HG03342 (cell line): ENCODE measurements at regions not wholly inside any gene's neighbourhood (a gene's known extent, or its start where the extent isn't known, plus 50 kb on each side); places are given as distances from the start of the nearest gene placed in this dataset.
"Not testable (repeated sequence)": the region's sequence is repeated elsewhere in the genome, so short reads cannot be mapped to it uniquely, and the experiment has no call there.

Experiments
- ATAC-seq: cut with Tn5 transposase; IDR thresholded peaks from one replicate; pipeline ENCODE4 v1.9.1; 2021; ENCODE audit warnings: mild to moderate bottlenecking, moderate library complexity; ENCODE audit not compliant: unreplicated experiment

DNA sequence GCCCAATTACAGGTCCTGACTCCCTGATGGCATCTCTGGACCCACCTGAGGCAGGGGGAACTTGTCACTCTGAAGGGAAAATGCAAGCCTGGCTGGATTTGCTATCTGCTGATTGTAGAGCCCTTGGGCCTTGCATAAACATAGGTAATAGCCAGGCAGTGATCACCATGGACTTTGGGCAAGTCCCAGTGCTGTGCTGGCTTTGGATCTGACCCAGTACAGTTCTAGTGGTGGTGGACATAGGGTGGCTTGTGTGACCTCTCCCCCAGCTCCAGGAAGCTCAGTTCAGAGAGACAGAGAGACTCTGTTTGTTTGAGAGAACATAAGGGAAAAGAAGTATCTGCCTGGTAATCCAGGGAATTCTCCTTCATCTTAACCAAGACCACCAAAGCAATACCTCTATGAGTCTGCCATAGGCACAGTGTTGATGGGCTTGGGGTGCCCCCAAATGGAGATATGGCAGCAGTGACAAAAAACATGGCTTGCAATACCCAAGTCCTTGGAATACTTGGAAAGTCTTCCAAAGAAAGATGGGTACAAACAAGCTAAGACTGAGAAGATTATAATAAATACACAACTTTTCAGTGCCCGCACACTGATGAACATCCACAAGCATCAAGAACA is 348.5 kb downstream of the PYDC2 start:
- ATAC-seq = no peak

DNA sequence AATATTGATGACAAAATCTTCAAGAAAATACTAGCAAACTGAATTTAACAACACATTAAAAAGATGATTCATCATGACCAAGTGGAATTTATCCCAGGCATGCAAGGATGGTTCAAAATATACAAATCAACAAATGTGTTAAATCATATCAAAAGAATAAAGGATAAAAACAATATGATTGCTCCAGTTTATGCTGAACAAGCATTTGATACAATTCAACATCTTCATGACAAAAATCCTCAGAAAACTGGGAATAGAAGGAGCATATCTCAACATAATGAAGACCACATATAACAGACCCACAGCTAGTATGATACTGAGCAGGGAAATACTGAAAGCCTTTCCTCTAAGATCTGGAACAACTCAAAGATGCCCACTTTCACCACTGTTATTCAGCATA is 352.3 kb downstream of the PYDC2 start:
- ATAC-seq = no peak

DNA sequence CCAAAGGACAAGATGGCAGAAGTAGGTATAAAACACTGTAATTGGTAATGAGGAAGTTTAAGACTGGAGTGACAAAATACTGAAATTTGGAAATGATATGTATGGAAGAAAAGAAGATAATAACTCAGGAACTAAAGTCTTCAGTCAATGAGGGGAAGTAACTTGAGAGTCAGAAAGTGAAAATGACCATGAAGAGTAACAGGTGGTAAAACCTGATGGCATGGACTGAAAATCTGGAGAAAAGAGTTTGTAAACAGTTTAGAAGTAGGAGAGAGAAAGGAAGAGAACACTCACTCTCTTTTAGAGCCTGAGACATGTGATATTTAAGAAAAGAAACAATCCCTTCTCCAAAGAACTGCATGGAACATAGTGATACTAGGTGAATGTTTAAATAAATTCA is 387.9 kb downstream of the PYDC2 start:
- ATAC-seq = no peak

DNA sequence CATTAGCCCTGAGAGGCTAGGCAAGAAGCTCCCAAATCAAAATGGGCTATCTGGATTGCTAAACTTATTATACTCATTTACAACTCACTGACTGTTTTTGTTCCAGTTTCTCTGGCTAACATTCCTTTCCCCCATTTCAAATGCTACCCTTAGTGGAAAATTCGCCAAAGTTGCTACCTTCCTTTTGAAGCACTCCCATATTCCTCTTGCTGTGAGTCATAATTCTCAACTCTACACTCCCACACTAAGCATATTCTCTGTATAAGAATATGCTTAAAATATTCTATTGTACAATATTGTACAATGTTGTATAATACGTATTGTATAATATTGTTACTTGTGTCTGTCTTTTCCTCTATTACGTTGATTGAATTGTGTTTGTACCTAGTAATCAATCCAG is 398.6 kb downstream of the PYDC2 start:
- ATAC-seq = no peak

DNA sequence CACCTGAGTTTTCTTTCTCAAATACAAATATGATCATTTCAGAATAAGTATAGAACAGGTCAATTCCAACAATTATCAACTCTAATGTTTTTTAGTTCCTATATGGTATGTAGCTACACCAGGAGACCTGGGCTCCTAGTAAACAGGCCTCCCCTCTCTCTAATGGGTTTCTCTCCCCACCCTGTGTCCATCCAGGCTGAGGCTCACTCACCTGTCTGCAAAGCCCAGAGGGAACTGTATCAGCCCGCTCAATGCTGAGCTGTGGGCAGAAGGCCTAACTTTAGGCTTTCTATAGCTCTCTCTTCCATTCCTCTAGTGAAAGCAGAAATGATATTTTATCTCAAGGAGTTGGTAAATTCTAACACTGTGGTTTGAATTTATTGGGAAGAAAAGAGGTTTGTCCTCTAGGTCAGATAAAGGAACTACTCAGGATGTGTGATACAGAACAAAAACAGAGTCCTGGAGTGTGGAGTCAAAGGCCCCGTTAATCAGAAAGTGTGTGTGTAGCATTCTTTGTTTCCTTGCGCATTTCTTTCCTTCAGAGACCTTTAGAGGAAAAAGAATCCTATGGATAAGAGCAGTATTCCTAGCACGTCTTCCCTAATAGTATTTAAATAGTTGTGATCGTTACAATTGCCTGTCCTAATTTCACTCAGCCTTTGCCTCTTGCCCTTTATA is 408.9 kb downstream of the PYDC2 start:
- ATAC-seq = no peak

DNA sequence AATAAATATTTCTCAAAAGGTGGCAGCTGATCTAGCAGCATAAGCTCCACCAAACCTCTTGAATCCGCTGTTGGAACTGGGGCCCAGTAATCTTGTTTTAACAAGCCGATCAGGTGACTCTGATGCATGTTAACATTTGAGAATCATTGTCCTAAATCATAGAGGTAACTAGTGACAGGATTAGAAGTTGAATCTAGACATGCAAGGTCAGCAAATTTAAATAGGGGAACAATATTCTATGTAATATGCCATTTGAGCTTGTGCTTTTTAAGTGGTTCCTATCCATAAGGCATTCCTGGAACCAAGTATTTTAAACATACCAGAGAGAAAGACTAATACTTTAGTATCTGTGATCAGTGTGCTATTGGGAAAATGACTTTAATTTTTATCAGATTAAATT is 412.8 kb downstream of the PYDC2 start:
- ATAC-seq = no peak

DNA sequence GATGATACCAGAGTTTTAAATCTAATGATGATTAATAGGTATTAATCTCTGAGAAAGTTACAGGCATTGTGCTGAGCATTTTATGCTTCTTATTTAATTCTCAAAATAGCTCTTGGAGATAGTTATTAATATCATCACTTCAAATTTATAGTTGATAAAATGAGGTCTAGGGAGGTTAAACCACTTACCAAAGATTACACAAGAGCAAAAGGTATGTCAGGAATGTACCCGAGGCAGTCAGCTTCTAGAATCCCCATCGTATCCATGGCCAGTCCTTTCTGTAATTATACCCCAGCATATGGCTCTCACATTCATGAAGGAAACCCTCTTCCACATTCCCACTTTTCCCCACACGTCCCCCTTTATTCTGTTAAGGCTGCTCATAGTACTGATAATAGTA is 421.3 kb downstream of the PYDC2 start:
- ATAC-seq = no peak

DNA sequence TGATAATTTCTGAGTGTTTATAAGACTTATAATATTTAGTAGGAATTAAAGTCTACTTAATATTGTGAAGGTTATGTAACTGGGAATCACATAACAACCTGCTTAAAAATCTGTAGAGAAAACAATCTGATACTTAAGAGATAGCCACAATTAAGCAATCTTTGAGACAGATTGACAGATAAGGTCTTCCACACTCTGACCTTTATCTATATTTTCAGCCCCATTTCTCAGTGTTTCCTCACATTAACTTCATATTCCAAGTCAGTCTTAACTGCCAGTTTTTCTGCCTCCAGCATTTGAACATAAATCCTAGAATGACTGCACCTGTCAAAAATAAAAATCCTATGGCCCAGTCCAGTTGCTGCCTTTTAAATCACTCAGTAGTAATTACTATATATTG is 423.2 kb downstream of the PYDC2 start:
- ATAC-seq = no peak

DNA sequence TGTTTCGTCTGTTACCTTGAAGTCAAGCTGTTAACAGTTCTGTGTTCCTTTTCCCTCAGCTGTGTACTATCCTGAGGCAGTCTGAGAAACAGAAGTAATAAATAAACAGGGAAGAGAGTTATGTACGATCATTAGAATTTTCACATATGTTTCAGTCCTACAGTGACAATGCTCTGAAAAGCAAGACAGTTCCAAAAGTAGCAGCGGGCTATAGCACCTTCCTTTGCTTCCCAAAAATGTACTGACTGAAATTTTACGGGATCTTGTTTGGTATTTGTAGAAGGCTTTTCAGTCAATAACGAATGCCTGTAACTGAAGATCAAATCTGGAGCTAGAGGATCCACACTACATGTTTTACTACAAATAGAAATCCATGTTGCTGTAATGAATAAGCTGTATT is 428.1 kb downstream of the PYDC2 start:
- no peak for ATAC-seq

DNA sequence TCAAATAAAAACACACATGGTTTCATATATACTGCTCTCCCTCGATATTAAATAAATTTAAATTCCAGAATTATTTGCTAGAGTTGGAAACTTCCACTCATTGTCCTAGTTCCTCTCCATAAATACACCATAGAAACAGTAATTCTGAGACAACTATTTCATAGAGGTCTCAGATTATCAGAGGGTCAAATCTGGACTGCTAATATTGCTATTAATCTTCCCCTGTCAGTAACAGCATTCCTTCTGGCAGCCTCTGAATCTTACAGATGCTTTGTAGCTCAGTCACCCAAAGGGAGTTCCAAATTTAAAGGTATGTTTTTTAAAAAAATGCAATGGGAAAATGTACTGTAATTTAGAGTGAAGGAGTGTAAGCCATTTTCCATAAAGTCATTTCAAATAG is 428.8 kb downstream of the PYDC2 start:
- no peak for ATAC-seq

DNA sequence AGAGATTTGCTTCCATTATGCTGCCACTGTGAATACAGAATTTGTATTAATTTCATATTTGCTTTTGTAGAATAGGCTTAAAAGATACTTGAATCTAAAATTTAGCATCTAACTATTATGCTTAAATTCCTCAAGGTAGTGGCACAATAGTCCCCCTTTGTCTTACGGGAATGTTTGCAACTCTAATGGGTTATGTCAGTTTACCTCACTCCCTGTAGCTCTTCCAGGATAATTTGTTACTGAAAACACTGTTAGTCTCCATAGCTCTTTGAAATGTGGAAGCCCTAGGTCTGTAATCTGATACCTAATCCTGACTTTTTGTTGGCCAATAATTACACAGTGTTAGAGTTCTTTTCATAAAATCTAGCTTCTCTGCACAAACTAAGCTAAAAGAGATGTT is 433.4 kb downstream of the PYDC2 start:
- ATAC-seq = no peak

DNA sequence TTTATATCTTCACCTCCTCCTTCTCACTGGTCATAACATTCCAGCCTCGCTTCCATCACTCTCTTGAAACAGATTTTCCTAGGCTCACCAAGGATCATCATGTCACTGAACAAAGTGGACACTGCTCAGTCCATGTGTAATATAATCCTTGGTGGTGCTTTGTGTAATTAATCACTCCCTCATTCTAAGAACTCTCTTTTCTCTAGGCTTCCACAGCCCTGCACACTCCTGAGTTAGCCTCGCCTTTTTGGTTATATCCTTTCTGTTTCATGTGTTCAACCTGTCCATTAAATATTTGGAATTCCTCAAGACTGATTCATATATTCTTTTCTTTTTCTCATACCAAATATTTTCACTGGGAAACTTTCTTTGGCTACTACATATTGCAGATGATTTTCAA is 440.8 kb downstream of the PYDC2 start:
- ATAC-seq = no peak

DNA sequence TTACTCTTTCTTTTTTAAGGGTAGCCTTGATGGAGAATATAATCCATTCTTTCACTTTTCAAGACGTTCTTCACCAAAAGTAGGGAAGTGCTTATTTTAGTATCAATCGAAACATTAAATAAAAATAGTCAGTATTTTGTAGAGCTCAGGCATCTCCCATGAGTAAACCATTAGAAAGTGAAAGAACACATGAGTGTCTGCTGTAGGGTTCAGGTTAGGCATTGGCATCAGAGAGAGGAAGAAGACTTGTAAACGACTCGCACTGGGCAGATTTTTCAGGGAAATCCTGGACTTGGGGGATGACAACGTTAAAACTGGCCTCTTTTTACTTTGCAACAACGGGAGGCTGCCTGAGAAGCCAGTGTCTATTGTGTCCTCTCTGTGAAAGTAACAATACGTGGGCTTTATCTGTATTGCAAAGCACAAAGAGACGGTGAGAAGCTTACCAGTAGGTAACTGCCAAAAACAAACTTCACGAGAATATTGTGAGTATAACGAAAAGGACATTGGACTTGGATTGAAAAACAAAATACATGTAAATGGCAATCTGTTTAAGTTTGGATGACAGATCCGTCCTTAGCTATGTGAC is 451.7 kb downstream of the PYDC2 start:
- ATAC-seq = no peak

DNA sequence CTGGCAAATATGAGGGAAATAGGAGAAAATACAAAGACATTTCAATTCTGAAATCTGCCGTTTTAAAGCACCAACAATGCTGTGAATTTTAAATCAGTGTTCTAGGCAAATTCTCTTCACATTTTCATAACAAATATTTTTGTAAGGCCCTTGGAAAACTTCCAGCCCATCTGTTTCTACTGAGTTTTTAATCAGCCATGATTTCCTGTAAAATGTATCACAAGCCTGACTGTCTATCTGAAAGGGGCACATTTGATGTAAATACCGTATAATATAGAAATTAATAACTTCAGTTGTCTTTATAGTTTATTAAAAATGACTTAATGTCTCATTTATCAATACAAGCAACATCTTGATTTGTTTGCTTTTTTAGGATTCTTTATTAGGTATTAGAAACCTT is 454.7 kb downstream of the PYDC2 start:
- ATAC-seq = no peak

DNA sequence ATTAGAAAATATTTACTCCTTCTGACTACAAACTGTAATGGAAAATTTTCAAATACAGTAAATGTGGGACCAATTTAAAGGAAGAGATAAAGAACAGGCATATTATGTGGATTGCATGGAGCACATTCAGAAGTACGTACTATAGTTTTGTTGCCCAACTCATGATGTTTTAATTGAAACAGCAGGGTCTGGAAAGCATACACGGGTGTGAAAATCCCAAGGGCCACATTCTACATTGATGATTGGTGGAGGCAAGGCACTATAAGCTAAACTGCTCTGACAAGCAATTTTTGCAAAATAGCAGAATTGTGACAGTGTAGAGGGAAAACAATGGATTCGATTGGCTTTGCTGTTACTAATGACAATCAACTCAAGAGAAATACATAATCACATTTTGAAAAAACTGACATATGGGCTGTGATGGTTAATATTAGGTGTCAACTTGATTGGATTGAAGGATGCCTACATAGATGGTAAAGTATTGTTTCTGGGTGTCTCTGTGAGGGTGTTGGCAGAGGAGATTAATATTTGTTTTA is 458.6 kb downstream of the PYDC2 start:
- no peak for ATAC-seq

DNA sequence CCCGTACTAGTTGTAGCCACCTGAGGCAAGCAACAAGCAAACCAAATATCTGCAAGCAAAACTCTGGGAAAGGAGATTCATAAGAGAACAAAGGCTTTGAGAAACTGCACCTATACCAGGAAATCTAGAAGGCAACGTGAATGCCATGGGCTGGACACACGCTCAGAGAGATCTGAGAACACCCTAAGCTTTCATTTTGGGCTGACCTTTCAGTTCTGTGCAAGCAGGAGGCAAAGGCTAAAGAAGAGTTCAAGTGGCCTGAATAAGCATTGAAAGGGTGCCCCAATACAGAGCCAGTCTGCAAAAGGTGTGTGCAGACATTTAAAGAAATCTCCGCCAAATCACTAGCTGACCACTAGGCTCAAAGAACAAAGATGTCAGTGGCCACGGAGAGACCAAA is 461.6 kb downstream of the PYDC2 start:
- no peak for ATAC-seq

DNA sequence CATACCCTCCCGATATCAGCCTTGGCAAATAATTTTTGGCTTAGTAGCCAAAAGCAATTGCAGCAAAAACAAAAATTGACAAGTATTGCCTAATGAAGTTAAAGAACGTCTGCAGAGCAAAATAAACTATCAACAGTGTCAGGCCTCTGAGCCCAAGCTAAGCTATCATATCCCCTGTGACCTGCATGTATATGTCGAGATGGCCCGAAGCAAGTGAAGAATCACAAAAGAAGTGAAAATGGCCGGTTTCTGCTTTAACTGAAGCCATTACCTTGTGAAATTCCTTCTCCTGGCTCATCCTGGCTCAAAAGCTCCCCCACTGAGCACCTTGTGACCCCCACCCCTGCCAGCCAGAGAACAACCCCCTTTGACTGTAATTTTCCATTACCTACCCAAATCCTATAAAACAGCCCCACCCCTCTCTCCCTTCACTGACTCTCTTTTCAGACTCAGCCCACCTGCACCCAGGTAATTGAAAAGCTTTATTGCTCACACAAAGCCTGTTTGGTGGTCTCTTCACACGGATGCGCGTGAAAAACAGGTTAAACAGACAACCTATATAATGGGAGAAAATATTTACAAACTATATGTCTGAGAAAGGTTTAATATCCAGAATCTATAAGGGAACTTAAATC is 466.3 kb downstream of the PYDC2 start:
- not testable (repeated sequence) for ATAC-seq

DNA sequence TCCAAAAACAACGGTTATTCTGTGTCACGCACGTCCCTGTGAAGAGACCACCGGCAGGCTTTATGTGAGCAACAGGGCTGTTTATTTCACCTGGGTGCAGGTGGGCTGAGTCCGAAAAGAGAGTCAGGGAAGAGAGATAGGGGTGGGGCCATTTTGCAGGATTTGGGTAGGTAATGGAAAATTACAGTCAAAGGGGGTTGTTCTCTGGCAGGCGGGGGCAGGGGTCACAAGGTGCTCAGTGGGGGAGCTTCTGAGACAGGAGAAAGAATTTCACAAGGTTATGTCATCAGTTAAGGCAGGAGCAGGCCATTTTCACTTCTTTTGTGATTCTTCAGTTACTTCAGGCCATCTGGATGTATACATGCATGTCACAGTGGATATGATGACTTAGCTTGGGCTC is 467.0 kb downstream of the PYDC2 start:
- not testable (repeated sequence) for ATAC-seq

DNA sequence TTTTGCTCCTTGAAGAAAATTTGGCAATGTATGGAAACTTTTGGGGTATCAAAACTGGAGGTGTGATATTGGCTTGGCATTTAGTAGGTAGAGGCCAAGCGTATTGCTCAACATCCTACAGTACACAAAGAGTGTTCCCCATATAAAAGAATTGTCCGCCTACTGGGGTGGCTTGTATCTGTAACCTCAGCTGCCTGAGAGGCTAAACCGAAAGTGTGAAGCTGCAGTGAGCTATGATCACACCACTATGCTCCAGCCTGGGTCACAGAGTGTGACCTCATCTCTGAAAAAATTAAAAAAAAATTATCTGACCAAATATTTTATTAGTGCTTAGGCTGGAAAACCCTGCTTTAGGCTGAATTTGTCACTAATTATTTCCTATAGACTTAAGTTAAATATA is 483.9 kb downstream of the PYDC2 start:
- no peak for ATAC-seq

DNA sequence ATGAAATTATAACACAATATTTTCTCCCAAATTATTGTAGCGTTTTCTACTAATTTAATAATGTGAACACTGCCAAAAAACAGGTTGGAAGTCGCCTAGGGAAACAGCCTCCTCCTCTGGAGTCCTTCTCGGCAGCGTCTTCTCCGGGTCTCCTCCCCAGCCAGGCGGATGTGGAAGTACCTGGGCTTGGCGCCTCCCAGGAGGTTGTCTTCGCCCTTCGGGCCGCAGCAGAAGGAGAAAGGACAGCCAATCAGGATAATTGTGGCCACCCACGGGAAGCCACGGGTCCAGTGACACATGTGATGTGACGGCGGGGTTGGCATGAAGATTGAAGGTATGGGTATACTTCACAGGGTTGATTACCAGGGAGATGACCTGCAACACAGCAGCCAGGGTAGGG is 491.2 kb downstream of the PYDC2 start:
- no peak for ATAC-seq

DNA sequence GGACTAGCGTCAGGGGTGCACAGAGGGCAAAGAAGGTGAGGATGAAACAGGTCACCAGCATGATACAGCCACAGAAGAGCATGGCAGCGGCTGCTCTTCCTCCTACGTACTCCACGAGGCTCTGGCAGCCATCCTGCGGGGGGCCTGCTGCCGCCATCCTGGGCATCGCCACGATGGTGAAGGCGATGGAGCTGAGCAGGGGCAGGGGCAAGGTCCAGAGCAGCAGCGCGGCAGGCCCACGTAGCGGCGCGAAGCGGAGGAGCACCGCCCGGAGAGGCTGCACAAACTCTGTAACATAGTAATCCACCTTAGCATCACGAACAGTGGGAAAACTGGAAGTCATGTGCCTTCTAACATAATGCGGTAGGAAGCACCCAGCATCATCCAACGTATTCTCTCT is 491.6 kb downstream of the PYDC2 start:
- no peak for ATAC-seq
